ENCODE measurements at regions not wholly inside any gene's neighbourhood (a gene's known extent, or its start where the extent isn't known, plus 50 kb on each side); places are given as distances from the start of the nearest gene placed in this dataset.
"Not testable (repeated sequence)": the region's sequence is repeated elsewhere in the genome, so short reads cannot be mapped to it uniquely, and the experiment has no call there.

DNA sequence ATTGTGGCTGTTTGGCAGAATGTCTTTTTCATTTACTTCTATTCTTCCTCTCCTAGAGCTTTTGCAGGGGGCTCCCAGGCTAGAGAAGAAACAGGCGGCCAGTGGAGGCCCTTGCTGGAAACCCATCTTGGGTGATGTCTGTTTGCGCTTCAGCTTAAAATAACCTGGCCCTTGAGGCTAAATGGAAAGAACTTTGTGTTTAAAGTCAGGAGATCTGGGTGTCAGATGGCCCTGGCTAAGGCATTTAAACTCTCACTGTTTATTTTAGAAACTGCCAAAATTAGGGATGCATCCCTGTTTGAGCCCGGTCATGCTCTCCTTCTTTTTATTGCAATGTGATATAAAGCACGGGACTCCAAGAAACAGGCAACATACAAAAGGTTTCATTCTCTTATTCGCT is 118.4 kb upstream of the RMP24 start:
- Mint-ChIP-seq H3K4me3 (no peak overlapping the region), H3K27ac (no peak overlapping the region), H3K4me1 (ENCODE audit: low read depth) (no peaks in the 10 kb centered on the region), H3K9me3 (peaks cover 3% of the 10 kb centered on the region), H3K27me3 (ENCODE audit: low read depth) (peaks cover 7% of the 10 kb centered on the region), H3K36me3 (ENCODE audit: low read depth) (no peaks in the 10 kb centered on the region)
- CTCF ChIA-PET = no interaction called here
- intact Hi-C loops (cut with micrococcal nuclease) = no loop called here
- no peak for DNase-seq

DNA sequence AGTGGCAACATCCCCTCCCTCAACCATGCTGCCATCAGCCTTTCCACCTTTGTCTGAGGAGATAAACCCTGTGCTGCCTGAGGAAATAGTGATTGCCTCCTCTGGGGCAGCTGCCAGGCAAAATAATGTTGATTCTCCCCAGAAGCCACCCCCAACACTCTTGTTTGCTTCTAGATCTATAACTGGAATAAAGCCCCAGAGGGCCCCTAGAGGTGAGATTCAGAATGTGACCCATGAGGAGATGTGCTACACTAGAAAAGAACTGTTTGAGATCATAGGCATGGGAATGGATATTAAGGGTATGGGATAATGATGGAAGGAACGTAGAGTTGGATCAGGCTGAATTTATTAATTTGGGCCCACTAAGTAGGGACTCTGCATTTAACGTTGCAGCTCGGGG is 116.3 kb upstream of the RMP24 start:
- Mint-ChIP-seq H3K27ac (no peak overlapping the region), H3K27me3 (ENCODE audit: low read depth) (peaks cover 7% of the 10 kb centered on the region)
- intact Hi-C loops (cut with micrococcal nuclease) = no loop called here

DNA sequence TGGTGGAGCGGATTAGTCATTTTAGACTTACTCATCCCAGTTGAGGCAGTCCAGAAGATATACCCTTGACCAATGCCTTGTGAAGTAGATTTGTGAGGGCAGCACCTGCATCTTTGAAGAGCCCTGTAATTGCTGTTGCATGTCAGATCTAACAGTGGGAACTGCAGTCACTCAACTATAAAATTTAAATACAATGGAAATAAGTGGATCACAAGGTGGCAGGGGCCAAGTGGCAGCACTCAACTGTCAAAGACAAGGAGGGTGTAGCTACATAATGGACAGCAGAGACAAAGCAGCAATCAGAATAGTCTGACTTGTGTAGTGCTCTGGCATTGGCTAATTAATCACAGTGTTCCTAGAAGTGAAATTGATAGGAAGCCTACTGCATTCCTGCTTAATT is 115.8 kb upstream of the RMP24 start:
- H3K27ac Mint-ChIP-seq; H3K36me3 Mint-ChIP-seq (ENCODE audit: low read depth); H3K27me3 Mint-ChIP-seq (ENCODE audit: low read depth); H3K9me3 Mint-ChIP-seq; intact Hi-C loops (cut with micrococcal nuclease); H3K4me3 Mint-ChIP-seq; H3K4me1 Mint-ChIP-seq (ENCODE audit: low read depth); CTCF ChIA-PET; DNase-seq: not testable (repeated sequence)

More for the DNA sequence above, 116.3 kb upstream of the RMP24 start:
- Mint-ChIP-seq H3K36me3 (ENCODE audit: low read depth) (no peaks in the 10 kb centered on the region), H3K4me1 (ENCODE audit: low read depth) (no peaks in the 10 kb centered on the region), H3K4me3 (no peak overlapping the region), H3K9me3 (peaks cover 3% of the 10 kb centered on the region)
- DNase-seq = no peak
- CTCF ChIA-PET = no interaction called here

- intact Hi-C loops (cut with micrococcal nuclease); H3K27ac Mint-ChIP-seq; DNase-seq; H3K36me3 Mint-ChIP-seq (ENCODE audit: low read depth); CTCF ChIA-PET; H3K27me3 Mint-ChIP-seq (ENCODE audit: low read depth); H3K4me3 Mint-ChIP-seq; H3K4me1 Mint-ChIP-seq (ENCODE audit: low read depth); H3K9me3 Mint-ChIP-seq: not testable (repeated sequence)
Measured at GRCh38 chr18:35857581-35857980, 114.9 kb upstream of the RMP24 start.

GRCh38 chr18:35861367-35862118 is 110.9 kb upstream of the RMP24 start:
- Mint-ChIP-seq H3K27ac (peak overlapping the region; percentile 2), H3K9me3 (no peaks in the 10 kb centered on the region), H3K27me3 (ENCODE audit: low read depth) (no peaks in the 10 kb centered on the region), H3K4me3 (no peak overlapping the region), H3K4me1 (ENCODE audit: low read depth) (no peaks in the 10 kb centered on the region), H3K36me3 (ENCODE audit: low read depth) (no peaks in the 10 kb centered on the region)
- CTCF ChIA-PET = no interaction called here
- intact Hi-C loops (cut with micrococcal nuclease) = no loop called here
- DNase-seq = peak; percentile 8

DNA sequence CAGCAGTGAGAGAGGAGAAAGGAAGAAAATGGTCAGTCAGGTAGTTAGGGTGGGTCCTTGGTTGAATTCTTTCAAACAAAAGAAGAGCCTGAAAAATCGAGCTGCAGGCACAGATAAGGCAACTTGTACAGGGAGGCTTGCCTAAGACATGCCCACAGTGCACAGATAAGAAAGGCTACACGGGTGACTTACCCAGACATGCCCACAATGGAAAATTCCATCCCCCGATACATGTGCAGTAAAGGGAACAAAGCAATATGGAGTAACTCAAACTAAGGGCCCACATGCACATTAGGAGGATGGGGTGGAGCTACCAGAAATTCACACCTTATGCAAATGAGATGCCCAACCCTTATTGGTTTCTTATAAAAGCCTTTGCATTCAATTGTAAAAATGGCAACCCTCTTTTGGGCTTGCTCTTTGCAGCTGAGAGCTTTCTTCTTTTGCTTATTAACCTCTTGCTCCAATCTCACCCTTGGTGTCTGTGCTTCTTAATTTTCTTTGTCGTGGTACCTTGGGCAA is 110.3 kb upstream of the RMP24 start:
- H3K27me3 Mint-ChIP-seq (ENCODE audit: low read depth) = no peaks in the 10 kb centered on the region
- H3K9me3 Mint-ChIP-seq = no peaks in the 10 kb centered on the region
- H3K27ac Mint-ChIP-seq = peak overlapping the region; percentile 2
- no peak overlapping the region for H3K4me3 Mint-ChIP-seq
- intact Hi-C loops (cut with micrococcal nuclease) = no loop called here
- CTCF ChIA-PET = interaction anchor here (0.6 kb wide), 1 partner anchor 32 kb away, joined by 3 read pairs; no protein-coding TSS in a partner anchor
- no peaks in the 10 kb centered on the region for H3K4me1 Mint-ChIP-seq (ENCODE audit: low read depth)
- DNase-seq = no peak
- H3K36me3 Mint-ChIP-seq (ENCODE audit: low read depth) = no peaks in the 10 kb centered on the region

DNA sequence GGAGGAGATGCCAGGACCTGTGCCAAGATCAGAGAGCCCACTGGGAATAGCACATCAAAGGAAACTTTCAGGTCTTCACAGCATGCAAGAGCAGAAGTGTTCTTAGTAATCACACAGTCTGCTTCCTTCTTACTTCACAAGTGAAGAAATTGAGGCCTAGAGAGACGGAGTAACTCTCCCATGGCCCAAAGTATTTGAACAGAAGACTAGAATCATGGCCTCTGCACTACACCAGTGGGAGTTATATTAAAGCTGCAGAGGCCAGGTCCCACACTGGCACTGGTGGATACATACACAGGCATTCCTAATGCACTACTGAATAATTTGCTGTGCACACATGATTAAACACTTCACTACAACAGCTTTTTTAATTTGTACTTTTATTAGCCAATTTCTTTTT is 107.6 kb upstream of the RMP24 start:
- intact Hi-C loops (cut with micrococcal nuclease) = no loop called here
- Mint-ChIP-seq H3K4me3 (no peak overlapping the region), H3K27me3 (ENCODE audit: low read depth) (no peaks in the 10 kb centered on the region), H3K27ac (no peak overlapping the region), H3K9me3 (no peaks in the 10 kb centered on the region), H3K4me1 (ENCODE audit: low read depth) (no peaks in the 10 kb centered on the region), H3K36me3 (ENCODE audit: low read depth) (no peaks in the 10 kb centered on the region)
- no peak for DNase-seq
- CTCF ChIA-PET = no interaction called here

GRCh38 chr18:35868915-35869314 is 103.6 kb upstream of the RMP24 start:
- no peak overlapping the region for H3K4me3 Mint-ChIP-seq
- peaks cover 4% of the 10 kb centered on the region for H3K9me3 Mint-ChIP-seq
- no peaks in the 10 kb centered on the region for H3K4me1 Mint-ChIP-seq (ENCODE audit: low read depth)
- peaks cover 13% of the 10 kb centered on the region for H3K27me3 Mint-ChIP-seq (ENCODE audit: low read depth)
- no peaks in the 10 kb centered on the region for H3K36me3 Mint-ChIP-seq (ENCODE audit: low read depth)
- H3K27ac Mint-ChIP-seq = no peak overlapping the region
- CTCF ChIA-PET = no interaction called here
- no peak for DNase-seq
- intact Hi-C loops (cut with micrococcal nuclease) = no loop called here

DNA sequence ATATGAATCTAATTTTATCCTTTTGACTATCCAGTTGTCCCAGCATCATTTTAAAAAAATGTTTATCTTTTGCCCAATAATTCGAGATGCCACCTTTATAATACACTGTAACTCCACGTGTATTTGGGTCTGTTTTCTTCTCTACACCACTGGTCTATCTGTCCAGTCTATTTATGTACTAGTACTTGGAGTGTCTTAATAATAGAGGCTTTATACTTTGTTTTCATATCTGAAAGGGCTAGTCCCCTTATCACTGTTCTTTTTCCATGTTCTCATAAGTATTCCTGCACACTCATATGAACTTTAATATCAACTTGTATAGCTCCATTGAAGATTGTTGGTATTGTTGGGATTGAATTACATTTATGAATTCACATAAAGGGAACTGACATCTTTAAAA is 101.1 kb upstream of the RMP24 start:
- CTCF ChIA-PET = interaction anchor here (0.8 kb wide), 1 partner anchor 172 kb away, joined by 3 read pairs; no protein-coding TSS in a partner anchor
- intact Hi-C loops (cut with micrococcal nuclease) = no loop called here
- Mint-ChIP-seq H3K4me3 (no peak overlapping the region), H3K4me1 (ENCODE audit: low read depth) (no peaks in the 10 kb centered on the region), H3K27me3 (ENCODE audit: low read depth) (peaks cover 13% of the 10 kb centered on the region), H3K36me3 (ENCODE audit: low read depth) (no peaks in the 10 kb centered on the region), H3K9me3 (peaks cover 4% of the 10 kb centered on the region), H3K27ac (no peak overlapping the region)
- no peak for DNase-seq

DNA sequence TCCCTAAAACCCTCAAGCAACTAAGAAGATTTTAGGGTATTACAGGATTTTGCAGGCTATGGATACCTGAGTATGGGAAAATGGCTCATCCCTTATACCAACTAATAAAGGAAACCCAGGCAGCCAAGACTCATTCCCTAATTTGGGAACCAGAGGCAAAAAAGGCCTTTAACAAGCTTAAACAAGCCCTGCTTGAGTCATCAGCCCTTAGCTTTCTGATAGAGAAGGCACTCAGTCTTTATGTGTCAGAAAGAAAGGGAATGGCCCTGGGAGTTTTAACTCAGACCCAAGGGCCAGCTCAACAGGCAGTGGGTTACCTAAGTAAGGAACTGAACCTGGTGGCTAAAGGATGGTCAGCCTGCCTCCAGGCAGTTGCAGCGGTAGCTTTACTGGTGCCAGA is 96.9 kb upstream of the RMP24 start:
- H3K9me3 Mint-ChIP-seq = peaks cover 4% of the 10 kb centered on the region
- no peak overlapping the region for H3K4me3 Mint-ChIP-seq
- CTCF ChIA-PET = interaction anchor here (0.6 to 1.6 kb wide), 3 partner anchors 23 to 380 kb away, joined by 3 to 6 read pairs (median 4); no protein-coding TSS in a partner anchor
- intact Hi-C loops (cut with micrococcal nuclease) = no loop called here
- DNase-seq = no peak
- H3K27me3 Mint-ChIP-seq (ENCODE audit: low read depth) = peaks cover 13% of the 10 kb centered on the region
- H3K4me1 Mint-ChIP-seq (ENCODE audit: low read depth) = no peaks in the 10 kb centered on the region
- H3K36me3 Mint-ChIP-seq (ENCODE audit: low read depth) = no peaks in the 10 kb centered on the region
- H3K27ac Mint-ChIP-seq = no peak overlapping the region

- Mint-ChIP-seq H3K36me3 (ENCODE audit: low read depth) (no peaks in the 10 kb centered on the region), H3K4me3 (no peak overlapping the region), H3K27ac (no peak overlapping the region), H3K4me1 (ENCODE audit: low read depth) (no peaks in the 10 kb centered on the region), H3K27me3 (ENCODE audit: low read depth) (peaks cover 11% of the 10 kb centered on the region), H3K9me3 (peaks cover 4% of the 10 kb centered on the region)
- CTCF ChIA-PET = interaction anchor here (0.8 to 1.6 kb wide), 2 partner anchors 24 to 120 kb away, joined by 3 to 6 read pairs; no protein-coding TSS in a partner anchor
- no peak for DNase-seq
- intact Hi-C loops (cut with micrococcal nuclease) = no loop called here
Measured at GRCh38 chr18:35876243-35876642, 96.2 kb upstream of the RMP24 start.

GRCh38 chr18:35880788-35881455 is 91.6 kb upstream of the RMP24 start:
- intact Hi-C loops (cut with micrococcal nuclease) = no loop called here
- DNase-seq = no peak
- Mint-ChIP-seq H3K4me1 (ENCODE audit: low read depth) (no peaks in the 10 kb centered on the region), H3K27ac (no peak overlapping the region), H3K4me3 (no peak overlapping the region), H3K27me3 (ENCODE audit: low read depth) (no peaks in the 10 kb centered on the region), H3K9me3 (no peaks in the 10 kb centered on the region), H3K36me3 (ENCODE audit: low read depth) (no peaks in the 10 kb centered on the region)
- CTCF ChIA-PET = interaction anchor here (0.6 to 1.3 kb wide), 2 partner anchors 124 to 126 kb away, joined by 3 to 4 read pairs; no protein-coding TSS in a partner anchor

- peaks cover 2% of the 10 kb centered on the region for H3K36me3 Mint-ChIP-seq (ENCODE audit: low read depth)
- H3K27ac Mint-ChIP-seq = no peak overlapping the region
- CTCF ChIA-PET = no interaction called here
- H3K4me3 Mint-ChIP-seq = no peak overlapping the region
- H3K4me1 Mint-ChIP-seq (ENCODE audit: low read depth) = no peaks in the 10 kb centered on the region
- intact Hi-C loops (cut with micrococcal nuclease) = no loop called here
- peaks cover 10% of the 10 kb centered on the region for H3K27me3 Mint-ChIP-seq (ENCODE audit: low read depth)
- no peak for DNase-seq
- H3K9me3 Mint-ChIP-seq = peaks cover 10% of the 10 kb centered on the region
Measured at GRCh38 chr18:35888329-35888728, 84.2 kb upstream of the RMP24 start.
